GM21737 (cell line): ENCODE measurements at regions not wholly inside any gene's neighbourhood (a gene's known extent, or its start where the extent isn't known, plus 50 kb on each side); places are given as distances from the start of the nearest gene placed in this dataset.

Experiments
- ATAC-seq: cut with Tn5 transposase; IDR thresholded peaks from one replicate; pipeline ENCODE4 v1.9.1; 2021; ENCODE audit warnings: mild to moderate bottlenecking, moderate library complexity; ENCODE audit not compliant: unreplicated experiment

DNA sequence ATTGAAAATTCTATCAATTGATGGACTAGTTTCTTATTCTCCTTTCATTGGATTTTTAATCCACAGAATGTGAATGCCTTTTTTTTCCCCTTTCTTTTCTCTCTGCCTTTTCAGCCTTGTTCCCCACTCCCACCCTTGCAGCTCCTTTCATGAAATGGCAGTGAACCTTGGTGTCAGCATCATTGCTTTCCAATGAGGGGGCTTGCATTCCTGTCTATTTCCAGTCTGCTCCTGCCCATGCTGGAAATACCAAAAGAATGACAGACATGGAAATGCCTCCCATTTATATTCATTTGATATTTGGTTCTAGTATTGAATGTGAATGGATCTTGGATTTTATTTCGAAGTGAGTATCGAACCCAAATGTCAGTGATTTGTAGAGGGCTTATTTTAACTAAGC lies 162.7 kb upstream of the SGCD start:
- ATAC-seq = no peak

DNA sequence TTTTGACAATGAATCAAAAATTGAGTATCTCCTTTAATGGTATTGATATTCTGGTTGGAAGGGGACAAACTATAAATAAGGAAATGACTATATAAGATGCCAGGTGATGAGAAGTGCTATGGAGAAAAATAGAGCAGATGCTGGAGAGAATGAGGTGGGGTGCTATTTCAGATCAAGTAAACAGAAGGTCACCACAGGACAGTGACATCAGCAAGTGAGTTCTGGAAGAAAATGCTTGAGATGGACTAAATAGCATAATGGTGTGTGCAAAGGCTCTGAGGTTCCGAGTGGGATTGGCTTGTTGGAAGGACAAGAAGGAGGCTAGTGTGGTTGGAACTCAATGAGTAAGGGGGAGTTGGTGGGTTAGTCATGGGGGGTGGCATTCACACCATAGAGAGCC lies 157.5 kb upstream of the SGCD start:
- no peak for ATAC-seq

DNA sequence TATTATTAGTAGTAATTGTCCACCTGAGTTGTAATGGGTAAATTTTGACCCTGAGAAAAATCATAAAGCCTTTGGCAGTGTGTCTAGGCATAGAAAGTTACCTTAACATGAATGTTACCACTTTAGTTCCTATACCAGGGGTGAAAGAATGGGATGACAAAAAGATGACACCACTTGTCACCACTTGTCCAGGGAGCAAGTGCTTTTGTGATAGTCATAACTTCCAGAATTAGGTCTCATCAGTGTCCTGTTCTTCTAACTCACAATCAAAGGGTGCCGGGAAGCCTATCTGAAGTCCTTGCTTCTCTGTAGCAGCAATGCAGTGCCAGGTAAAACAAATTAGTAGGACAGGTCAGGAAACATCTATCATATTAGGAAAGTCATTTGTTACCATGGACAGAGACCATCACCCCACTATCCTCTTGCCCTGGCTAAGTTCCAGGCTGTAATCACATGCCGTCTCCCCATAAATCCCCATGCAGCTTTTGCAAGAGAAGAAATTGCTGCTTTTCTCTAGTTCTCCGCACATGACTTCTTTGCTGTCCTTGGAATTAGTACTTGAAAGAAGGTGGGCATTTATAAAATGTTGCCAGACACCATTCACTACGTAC lies 156.5 kb upstream of the SGCD start:
- no peak for ATAC-seq

DNA sequence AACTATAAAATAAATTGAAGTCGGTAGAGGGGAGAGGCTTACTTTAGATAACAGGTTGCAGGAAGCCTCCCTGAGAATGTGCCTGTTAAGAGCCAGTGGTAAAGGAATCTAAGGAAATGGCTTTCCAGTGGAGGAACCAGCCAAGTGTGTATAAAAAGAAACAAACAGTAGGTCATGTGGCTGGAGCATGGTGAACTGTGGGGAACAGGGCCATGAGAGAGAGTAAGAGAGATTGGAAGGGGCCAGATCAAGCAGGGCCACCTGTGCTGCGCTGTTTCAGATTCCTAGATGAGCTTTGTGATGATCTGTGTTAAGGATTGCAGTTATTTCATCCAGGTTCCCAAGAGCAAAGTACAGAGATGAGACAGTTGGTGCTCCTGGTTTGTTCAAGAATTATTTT lies 152.7 kb upstream of the SGCD start:
- no peak for ATAC-seq

DNA sequence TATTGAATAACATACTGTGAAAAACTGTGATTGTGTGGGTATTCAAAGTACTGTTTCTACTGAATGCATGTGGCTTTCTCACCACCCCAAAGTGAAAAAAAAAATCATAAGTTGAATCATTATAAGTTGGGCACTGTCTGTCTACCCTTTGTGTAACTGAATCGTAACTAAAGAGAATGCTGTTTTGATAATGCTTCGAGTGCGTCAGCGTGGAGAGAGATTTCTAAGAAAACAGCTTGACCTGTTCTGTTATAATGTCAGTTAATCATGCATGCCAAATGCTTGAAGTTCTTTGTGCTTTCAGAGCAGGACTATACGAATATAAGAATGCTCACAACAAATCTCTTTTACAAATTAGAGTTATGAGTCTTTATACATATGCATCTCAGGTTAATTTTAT lies 148.8 kb upstream of the SGCD start:
- no peak for ATAC-seq

DNA sequence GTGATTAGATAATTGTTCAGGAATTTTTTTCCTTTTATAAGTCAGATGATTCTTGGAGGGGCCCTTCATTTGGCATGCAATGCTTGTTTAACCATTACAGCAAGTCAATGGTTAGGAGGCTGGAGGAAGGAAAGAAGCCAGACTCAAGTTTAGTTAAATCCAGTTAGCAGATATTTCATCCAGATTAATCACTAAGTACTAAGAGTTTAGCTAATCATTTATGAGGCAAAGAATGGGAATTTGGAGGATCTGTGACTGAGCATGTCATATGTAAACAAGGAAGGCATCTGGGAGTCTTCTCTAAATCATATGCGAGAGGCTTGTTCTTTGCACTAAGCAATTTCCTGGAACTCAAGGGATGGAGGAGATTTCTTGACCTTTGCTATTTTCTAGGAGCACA lies 145.3 kb upstream of the SGCD start:
- ATAC-seq = no peak

DNA sequence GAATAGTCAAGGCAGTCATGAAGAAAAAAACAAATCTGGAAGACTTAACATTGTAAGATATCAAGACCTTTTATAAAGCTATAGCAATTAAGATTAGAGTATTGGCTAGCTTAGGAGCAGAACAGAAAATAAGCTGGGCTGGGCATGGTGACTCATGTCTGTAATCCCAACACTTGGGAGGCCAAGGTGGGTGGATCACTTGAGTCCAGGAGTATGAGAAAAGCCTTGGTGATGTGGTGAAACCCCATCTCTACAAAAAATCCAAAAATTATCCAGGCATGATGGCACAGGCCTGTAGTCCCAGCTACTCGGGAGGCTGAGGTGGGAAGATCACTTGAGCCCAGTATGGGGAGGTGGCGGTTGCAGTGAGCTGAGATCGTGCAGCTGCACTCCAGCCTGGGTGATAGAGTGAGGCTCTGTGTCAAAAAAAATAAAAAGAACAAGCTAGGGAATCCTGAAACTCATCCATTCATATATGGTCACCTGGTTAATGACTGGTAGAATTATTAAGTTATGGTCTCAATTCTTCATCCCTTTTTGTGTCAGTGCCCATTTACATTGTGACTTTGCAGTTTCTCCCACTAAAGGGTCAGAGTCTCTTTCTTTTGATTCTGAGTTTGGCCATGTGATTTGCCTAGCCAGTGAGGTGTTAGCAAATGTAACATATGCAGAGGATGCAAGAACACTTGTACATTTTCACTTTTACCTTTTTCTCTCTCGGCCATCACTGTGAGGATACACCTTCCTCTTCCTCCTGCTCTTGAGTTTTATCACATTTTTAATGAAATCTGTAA lies 144.6 kb upstream of the SGCD start:
- no peak for ATAC-seq

DNA sequence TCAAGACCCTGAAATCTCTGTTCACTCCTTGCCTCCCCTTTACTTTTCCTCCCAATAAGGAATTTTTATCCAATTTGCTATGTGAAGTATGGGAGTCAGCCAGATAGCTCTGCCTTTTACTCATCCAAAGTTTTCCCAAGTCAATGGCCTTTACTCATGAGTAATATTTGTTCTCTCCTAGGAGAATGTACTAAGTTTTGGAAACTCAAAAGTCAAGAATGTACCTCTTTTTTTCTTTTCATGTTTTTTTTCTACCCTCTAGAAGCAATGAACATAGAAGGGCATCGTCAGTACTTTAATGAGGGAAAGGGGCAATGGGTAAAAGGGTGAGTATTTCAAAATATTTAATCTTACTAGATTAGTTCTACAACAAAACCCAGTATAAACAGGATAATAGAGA lies 140.2 kb upstream of the SGCD start:
- no peak for ATAC-seq

DNA sequence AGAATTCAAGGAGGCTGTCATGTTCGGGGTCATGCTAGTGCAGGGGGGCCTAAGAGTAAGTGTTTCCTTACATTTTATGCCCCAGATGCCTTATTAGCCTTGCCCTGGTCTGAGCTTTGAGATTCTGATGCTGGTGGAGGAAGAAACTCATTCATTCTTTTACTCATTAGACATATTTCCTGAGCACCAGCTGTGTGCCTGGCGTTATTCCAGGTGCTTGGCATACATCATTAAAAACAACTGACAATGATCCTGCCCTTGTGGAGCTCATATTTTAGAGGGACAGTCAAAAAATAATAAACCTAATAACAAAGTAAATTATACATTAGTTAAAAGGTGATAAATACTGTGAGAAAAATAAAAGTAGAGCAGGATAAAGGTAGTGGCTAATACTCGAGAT lies 138.9 kb upstream of the SGCD start:
- no peak for ATAC-seq

DNA sequence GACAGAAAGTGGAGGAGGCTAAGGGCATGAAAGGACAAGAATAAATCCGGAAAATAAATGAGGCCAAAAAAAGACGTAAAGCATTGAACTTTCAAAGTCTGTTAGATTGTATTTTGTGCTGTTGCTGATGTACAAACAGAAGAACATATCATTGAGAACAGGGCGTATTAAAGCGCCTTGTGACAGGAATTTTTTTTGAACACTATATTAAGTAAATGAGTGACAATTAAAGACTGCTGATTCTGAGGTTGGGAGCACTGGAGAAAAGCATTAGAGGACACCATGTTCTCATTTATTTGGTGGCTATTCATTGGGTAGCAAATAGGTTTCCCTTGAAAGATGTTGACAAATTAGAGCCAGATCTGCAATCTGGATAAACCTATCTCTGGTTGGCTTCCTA lies 137.3 kb upstream of the SGCD start:
- ATAC-seq = no peak

DNA sequence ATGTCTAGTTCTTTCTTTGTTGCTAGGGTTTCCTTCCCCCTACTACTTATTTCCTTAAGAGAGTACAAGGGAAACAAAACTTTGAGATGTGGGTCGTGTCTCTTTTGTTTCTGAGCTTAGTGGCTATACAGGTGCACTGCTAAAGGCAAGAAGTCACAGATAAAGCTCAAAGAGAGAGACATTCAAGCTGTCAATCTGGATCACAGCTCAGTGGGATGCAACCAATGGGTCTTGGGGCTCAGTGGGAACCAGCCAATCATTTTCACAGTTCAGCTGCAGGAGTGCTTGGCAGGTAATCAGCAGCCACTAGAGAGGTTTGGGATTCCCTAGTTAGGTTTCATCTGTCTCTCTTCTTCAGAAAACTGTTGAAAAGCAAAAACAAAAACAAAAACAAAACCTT lies 135.4 kb upstream of the SGCD start:
- no peak for ATAC-seq

DNA sequence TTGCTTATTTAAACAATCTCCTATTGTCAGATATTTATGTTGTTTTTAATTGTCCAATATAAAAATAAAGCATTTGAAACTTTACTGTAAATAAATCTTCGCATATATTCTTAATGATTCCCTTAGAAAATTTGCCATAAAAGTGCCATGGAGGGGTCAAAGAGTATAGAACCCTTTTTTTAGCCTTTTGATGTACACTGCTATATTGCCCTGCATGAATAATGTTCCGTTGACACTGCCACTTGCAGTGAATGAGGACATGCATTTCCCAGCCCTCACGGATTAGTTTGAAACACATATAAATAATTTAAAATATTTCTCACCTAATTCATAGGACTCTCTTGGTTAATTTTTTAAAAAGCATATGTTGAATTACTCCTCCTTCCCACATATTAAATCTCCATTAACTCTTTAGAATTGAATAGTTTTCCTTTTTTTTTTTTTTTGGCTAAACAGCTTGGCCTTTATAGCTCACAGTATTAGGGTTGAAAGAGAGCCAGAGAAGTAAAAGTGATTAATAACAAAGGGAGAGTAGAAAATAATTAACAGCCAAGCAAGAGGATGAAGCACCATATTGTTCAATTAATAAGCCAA lies 129.8 kb upstream of the SGCD start:
- no peak for ATAC-seq

DNA sequence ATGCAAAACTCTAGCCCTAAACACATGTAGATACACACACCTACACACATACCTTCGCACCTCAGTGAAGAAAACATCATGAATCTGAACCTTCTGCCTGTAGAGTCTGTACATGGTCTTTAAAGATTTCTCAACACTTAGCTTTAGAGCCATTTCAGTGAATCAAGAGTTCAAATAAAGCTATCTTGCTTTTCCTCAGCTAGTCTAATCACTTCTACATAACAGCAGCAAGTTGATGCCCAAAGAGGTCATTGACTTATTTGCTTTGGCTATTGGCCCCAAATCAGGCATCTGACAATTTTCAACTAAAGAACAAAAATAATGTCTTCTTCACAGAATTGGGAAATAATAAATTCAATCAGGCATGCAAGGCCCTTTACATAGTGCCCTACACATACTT lies 127.9 kb upstream of the SGCD start:
- ATAC-seq = no peak

DNA sequence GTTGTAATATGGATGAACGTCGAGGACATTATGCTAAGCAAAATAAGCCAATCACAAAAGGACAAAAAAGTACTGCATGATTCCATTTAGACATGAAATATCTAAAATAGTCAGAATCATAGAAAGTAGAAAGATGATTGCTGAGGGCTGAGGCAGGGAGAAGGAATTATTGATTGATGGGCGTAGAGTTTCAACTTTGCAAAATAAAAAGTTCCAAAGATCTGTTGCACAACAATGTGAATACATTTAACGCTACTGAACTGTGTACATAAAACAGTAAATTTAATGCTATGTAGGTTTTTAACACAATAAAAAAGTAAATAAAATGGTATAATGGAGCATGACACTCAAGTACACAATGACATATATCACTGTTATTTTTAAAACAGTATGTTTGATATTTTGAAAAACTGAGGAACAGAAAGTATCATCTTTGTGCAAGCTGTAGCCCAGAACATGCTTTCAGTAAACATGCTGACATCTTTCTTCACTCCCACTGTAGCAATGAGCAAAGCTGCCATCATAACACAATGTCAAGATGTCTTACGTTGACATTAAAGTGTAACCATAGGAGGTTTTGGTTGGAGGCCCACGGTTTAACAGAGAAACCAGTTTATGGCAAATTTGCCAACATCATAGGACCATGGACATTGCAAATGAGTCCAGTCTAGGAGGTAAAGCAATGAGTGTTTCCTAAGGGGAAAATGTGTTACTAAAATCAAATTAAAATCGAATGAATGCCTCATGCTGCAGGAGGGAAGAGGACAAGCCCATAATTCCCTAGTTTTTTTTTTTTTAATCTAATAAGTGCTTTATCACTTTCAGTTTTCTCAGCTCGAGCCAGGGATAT lies 125.8 kb upstream of the SGCD start:
- no peak for ATAC-seq

DNA sequence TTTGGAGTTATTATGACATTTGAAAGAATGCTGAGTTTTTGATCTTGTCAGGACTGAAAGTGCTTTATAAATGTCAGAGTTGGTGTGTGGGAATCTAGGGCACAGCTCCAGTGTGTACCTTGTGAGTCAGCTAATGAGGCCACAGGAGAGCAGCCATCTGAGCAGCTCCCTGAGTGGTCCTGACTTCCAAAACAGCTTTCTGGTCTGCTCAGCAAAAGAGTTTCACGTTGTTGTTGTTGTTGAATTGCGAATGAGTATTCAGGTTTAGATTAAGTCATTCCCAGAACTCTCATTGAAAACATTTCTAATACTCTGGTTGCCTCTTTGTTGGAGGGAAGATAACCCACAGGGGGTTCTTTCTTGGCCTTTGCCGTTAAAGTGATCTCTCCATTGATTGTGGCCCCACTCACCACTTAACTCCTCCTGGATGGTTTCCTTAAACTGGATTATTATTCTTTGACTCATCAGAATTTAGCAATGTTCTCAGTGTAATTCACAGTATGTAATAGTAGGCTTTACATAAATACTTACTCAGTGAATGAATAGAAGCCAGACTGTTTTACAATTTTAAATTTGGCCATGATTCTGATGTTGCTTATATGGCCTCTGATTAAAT lies 125.1 kb upstream of the SGCD start:
- ATAC-seq = no peak

DNA sequence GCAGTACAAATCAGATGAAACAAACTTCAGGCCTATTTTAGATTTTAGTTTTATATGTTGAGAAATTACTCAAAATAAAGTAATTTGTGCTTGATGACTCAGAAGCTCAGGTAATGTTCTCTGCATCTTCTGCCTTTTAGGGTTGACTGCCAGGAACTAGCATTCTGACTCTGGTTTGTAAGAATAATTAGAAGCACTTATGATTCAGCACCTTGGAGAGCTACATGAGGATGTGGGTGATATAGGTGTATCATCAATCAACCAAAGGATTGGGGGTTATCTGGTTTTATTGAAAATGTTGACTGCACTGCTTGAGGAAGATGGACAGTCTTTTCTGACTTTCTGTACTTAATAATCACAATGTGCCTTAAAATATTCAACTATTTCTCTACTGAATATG lies 118.7 kb upstream of the SGCD start:
- ATAC-seq = no peak

DNA sequence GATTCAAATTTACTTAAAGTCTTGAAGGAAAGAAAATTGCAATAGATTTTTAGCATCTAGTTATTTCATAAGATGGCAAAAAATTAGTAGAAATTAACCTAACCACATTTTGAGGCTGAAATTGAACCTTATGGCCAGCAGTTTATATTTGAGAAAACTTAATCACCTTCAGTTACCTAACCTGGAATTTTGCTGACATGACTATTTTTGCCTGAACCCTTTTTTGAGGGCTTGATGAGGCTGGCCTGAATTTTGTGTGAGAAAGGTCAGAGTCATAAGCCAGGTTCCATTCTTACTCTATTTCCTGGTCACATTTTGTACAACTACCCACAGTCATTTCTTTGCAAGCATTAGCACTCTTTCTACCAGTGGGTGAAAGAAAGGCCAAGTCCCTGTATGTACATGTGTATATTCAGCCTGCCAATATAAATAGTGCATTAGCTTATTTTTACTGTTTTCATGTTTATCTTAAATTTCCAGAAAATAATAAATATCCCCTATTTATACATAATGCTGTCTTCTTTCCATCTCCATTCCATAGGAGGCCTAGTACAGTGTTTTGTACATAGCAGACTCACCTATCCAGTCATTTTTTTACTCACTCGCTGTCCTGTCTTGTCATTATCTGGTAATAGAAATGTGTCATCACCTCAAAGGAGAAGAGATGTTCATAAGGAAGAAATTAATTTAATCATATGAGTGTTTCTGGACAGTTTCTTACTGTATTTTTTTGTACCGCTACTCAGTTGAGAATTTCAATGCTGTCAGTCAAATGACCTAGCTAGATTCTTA lies 108.4 kb upstream of the SGCD start:
- ATAC-seq = no peak

DNA sequence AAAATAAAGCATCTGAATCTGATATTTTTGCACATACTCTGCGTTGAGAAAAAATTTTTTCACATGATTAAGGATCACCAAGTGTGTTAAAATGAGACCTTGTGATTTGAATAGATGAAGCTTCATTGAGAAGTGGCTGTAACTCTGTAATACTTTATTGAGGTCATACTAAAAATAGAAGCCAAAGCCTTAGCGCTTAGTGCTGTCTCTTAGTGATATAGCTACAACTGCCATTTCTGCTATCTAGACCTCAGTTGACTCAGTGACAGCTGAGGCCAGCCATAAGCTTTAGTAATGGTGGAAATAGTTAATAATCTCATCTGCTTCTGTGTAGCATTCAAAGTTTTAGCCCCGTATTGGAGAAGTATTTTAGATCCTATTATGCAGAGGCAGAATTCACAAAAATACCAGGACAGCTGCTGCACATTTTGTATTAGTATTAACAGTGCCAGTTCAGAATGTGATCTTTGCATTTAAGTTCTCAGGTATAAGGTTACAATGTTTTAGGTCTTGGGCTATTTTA lies 107.4 kb upstream of the SGCD start:
- ATAC-seq = no peak

DNA sequence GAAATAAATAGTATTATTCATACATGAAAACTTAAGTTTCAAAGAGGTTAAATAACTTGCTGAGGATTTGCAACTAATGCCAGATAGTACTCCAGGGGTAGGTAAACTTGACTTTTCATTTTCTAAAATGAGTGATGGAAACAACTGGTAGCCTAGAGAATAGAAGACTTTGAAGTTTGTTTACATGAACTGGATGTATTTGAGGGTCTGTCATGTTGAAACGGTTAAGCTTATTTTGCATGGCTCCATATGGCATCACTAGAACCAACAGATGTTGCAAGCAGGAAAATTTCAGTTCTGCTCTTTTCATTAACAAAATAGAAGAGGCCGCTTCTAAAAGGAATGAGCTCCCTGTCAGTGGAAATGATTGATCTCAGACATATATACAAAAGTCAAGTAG lies 105.1 kb upstream of the SGCD start:
- no peak for ATAC-seq

DNA sequence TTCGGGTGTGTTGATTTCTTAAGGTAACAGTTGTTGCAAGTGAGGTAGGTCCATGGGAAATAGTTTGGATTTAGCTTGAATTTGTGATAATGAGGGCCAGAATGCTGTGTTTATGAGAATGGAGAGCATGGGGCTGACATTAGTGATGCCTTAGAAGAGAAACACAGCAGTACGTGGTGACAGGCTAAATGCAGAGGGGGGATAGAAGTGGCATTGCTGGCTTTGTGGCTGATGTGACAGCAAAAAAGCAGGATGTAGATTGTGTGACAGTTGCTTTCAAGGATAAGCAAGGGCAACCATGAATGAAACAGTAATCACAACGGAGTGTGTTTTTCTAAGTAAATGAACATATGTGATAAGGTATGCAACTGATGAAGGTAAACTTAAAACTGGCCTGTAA lies 103.4 kb upstream of the SGCD start:
- no peak for ATAC-seq
